H1 (cell line): ENCODE measurements at regions not wholly inside any gene's neighbourhood (a gene's known extent, or its start where the extent isn't known, plus 50 kb on each side); places are given as distances from the start of the nearest gene placed in this dataset.

ENCODE experiments used
- CTCF ChIA-PET: fragments of 300-600 bp; sonication (Branson Sonifier 250); formaldehyde crosslinking; loops from one replicate; lab custom pipeline; 2021; ENCODE audit not compliant: partially characterized antibody; lab: Charles Lee
- POLR2A ChIA-PET: fragments of 300-600 bp; sonication (Branson Sonifier 250); formaldehyde crosslinking; loops from one replicate; lab custom pipeline; 2021; ENCODE audit warnings: inconsistent platforms; ENCODE audit not compliant: partially characterized antibody; lab: Charles Lee
- DNase-seq, 2 experiments: peaks; one replicate each; pipeline versions ENCODE4 v3.0.0 to v3.0.0-alpha.2; 2010 to 2022; ENCODE audit warnings: low spot score in 2 of 2, low read depth in 1 of 2, mixed read lengths in 1 of 2
- FAIRE-seq: peaks from 2 replicates; lab custom pipeline; 2011; peaks lifted over from hg19 to GRCh38; lab: Jason Lieb, UNC
- H2AFZ ChIP-seq: 2 replicates; pipeline ENCODE4 v1.8.1; 2012; ENCODE audit warnings: low read length, inconsistent platforms
- H2AK5ac ChIP-seq: 2 replicates; pipeline ENCODE4 v1.6.1; 2013; ENCODE audit warnings: low read depth, low read length
- H2BK120ac ChIP-seq: replicated peaks from 2 replicates; pipeline ENCODE3; 2013; ENCODE audit warnings: low read depth, low read length, inconsistent platforms
- H2BK12ac ChIP-seq: 2 replicates; pipeline ENCODE4 v1.6.1; 2013; ENCODE audit warnings: low read depth, low read length
- H2BK15ac ChIP-seq: 2 replicates; pipeline ENCODE4 v1.6.1; 2013; ENCODE audit warnings: low read length
- H2BK20ac ChIP-seq: 2 replicates; pipeline ENCODE4 v1.6.1; 2013; ENCODE audit warnings: low read length
- H2BK5ac ChIP-seq: 2 replicates; pipeline ENCODE4 v1.6.1; 2013; ENCODE audit warnings: low read depth, low read length
- H3K14ac ChIP-seq: 2 replicates; pipeline ENCODE4 v1.6.1; 2013; ENCODE audit warnings: inconsistent platforms; ENCODE audit not compliant: insufficient read length
- H3K18ac ChIP-seq: 2 replicates; pipeline ENCODE4 v1.6.1; 2013; ENCODE audit warnings: low read length; ENCODE audit errors: extremely low read depth
- H3K23ac ChIP-seq: 2 replicates; pipeline ENCODE4 v1.6.1; 2013; ENCODE audit warnings: inconsistent platforms; ENCODE audit not compliant: insufficient read length
- H3K23me2 ChIP-seq: 2 replicates; pipeline ENCODE4 v1.6.1; 2013; ENCODE audit warnings: low read depth, low read length
- H3K27ac ChIP-seq: 2 replicates; pipeline ENCODE4 v1.6.1; 2011; ENCODE audit warnings: low read depth, low read length, inconsistent platforms
- H3K27me3 ChIP-seq, 4 experiments: replicated peaks in 1 of 4; 1 replicate in 1 of 4; 2 replicates in 3 of 4; pipeline versions ENCODE4 v1.6.1 to v1.8.1; 2011 to 2013; ENCODE audit warnings: low read length in 3 of 4, mild to moderate bottlenecking in 3 of 4, inconsistent platforms in 2 of 4, mixed read lengths in 2 of 4, moderate library complexity in 1 of 4; ENCODE audit not compliant: control insufficient read depth in 3 of 4, insufficient read depth in 3 of 4; ENCODE audit errors: extremely low read depth in 1 of 4
- H3K36me3 ChIP-seq, 4 experiments: 2 replicates each; pipeline versions ENCODE4 v1.6.1 to v1.8.1; 2011 to 2013; ENCODE audit warnings: mild to moderate bottlenecking in 4 of 4, low read length in 3 of 4, moderate library complexity in 2 of 4, control low read depth in 1 of 4, inconsistent platforms in 1 of 4; ENCODE audit not compliant: insufficient read depth in 4 of 4, control insufficient read depth in 2 of 4
- H3K4ac ChIP-seq: replicated peaks from 2 replicates; pipeline ENCODE3; 2013; ENCODE audit warnings: low read length, low read depth, mixed read lengths, inconsistent platforms; ENCODE audit not compliant: insufficient read length
- H3K4me1 ChIP-seq, 4 experiments: replicated peaks in 1 of 4; 1 replicate in 1 of 4; 2 replicates in 3 of 4; pipeline versions ENCODE4 v1.6.1 to v1.8.1; 2011 to 2013; ENCODE audit warnings: low read length in 3 of 4, inconsistent platforms in 2 of 4, mixed read lengths in 1 of 4; ENCODE audit not compliant: insufficient read depth in 4 of 4, control insufficient read depth in 3 of 4
- H3K4me2 ChIP-seq, 2 experiments: 2 replicates each; pipeline versions ENCODE4 v1.6.1 to v1.8.1; 2011 to 2013; ENCODE audit warnings: low read depth in 2 of 2, low read length in 2 of 2, control low read depth in 1 of 2, inconsistent platforms in 1 of 2, mild to moderate bottlenecking in 1 of 2; ENCODE audit not compliant: insufficient read depth in 1 of 2
- H3K4me3 ChIP-seq, 4 experiments: fragments of 200-600, 300-600 bp in 1 of 4; sonication (generic), shearing (Covaris generic), sonication (Bioruptor Twin) in 1 of 4; 2 replicates each; pipeline versions ENCODE4 v1.5.1 to v1.8.1; 2011 to 2016; ENCODE audit warnings: low read length in 4 of 4, low read depth in 3 of 4, control low read depth in 2 of 4, inconsistent platforms in 2 of 4, mild to moderate bottlenecking in 2 of 4, mixed read lengths in 1 of 4, moderate library complexity in 1 of 4; ENCODE audit not compliant: insufficient read depth in 2 of 4; ENCODE audit errors: extremely low read depth in 1 of 4
- H3K56ac ChIP-seq: replicated peaks from 2 replicates; pipeline ENCODE3; 2013; ENCODE audit warnings: low read depth, mild to moderate bottlenecking, mixed read lengths, low read length, inconsistent platforms; ENCODE audit not compliant: insufficient read length
- H3K79me1 ChIP-seq: 2 replicates; pipeline ENCODE4 v1.6.1; 2013; ENCODE audit warnings: low read depth, low read length, control low read depth
- H3K79me2 ChIP-seq, 2 experiments: 2 replicates each; pipeline versions ENCODE4 v1.6.1 to v1.8.1; 2012 to 2013; ENCODE audit warnings: low read length in 2 of 2, mild to moderate bottlenecking in 2 of 2, inconsistent platforms in 1 of 2; ENCODE audit not compliant: insufficient read depth in 2 of 2, control insufficient read depth in 1 of 2
- H3K9ac ChIP-seq, 4 experiments: replicated peaks in 1 of 4; 1 replicate in 1 of 4; 2 replicates in 3 of 4; pipeline versions ENCODE4 v1.6.1 to v1.8.1; 2011 to 2013; ENCODE audit warnings: low read depth in 3 of 4, low read length in 3 of 4, control low read depth in 2 of 4, mild to moderate bottlenecking in 2 of 4, moderate library complexity in 2 of 4, inconsistent platforms in 1 of 4; ENCODE audit errors: extremely low read depth in 1 of 4
- H3K9me3 ChIP-seq, 2 experiments: 2 replicates each; pipeline versions ENCODE4 v1.6.1 to v1.8.1; 2012 to 2013; ENCODE audit warnings: mild to moderate bottlenecking in 2 of 2, moderate library complexity in 2 of 2, control low read depth in 1 of 2, inconsistent platforms in 1 of 2, low read depth in 1 of 2, low read length in 1 of 2, mixed read lengths in 1 of 2; ENCODE audit not compliant: insufficient read depth in 2 of 2
- H4K20me1 ChIP-seq, 2 experiments: replicated peaks in 1 of 2; 2 replicates each; pipeline versions ENCODE3 to v1.8.1; 2011 to 2013; ENCODE audit warnings: inconsistent platforms in 2 of 2, low read length in 2 of 2, mild to moderate bottlenecking in 1 of 2; ENCODE audit not compliant: insufficient read depth in 2 of 2, control insufficient read depth in 1 of 2
- H4K5ac ChIP-seq: 2 replicates; pipeline ENCODE4 v1.6.1; 2013; ENCODE audit warnings: low read length, low read depth, mixed read lengths, inconsistent platforms; ENCODE audit not compliant: insufficient read length
- H4K8ac ChIP-seq: 2 replicates; pipeline ENCODE4 v1.8.0; 2013; ENCODE audit warnings: mild to moderate bottlenecking, moderate library complexity, low read length, inconsistent platforms; ENCODE audit not compliant: insufficient read depth; ENCODE audit errors: extremely low read depth
- H4K91ac ChIP-seq: replicated peaks from 2 replicates; pipeline ENCODE3; 2013; ENCODE audit warnings: low read length, mixed read lengths, inconsistent platforms; ENCODE audit not compliant: insufficient read length
- BACH1 ChIP-seq: IDR thresholded peaks from 2 replicates; pipeline ENCODE4 v1.6.1; 2012; ENCODE audit warnings: low read length, improper control_type of control experiment
- CHD2 ChIP-seq: IDR thresholded peaks from 2 replicates; pipeline ENCODE4 v1.6.1; 2012; ENCODE audit warnings: low read length, improper control_type of control experiment
- CREB1 ChIP-seq: IDR thresholded peaks from 2 replicates; pipeline ENCODE4 v1.6.1; 2012; ENCODE audit warnings: inconsistent platforms
- GTF2F1 ChIP-seq: IDR thresholded peaks from 2 replicates; pipeline ENCODE4 v1.6.1; 2012; ENCODE audit warnings: low read depth, low read length, improper control_type of control experiment, borderline replicate concordance
- HDAC6 ChIP-seq: IDR thresholded peaks from one replicate; pipeline ENCODE4 v1.7.1; 2012; ENCODE audit warnings: low read depth, mild to moderate bottlenecking, inconsistent platforms, low read length, moderate library complexity
- SAP30 ChIP-seq: fragments of 300-600 bp; sonication (generic); IDR thresholded peaks from 2 replicates; pipeline ENCODE4 v1.7.1; 2012; ENCODE audit warnings: low read length, moderate library complexity, mild to moderate bottlenecking, inconsistent platforms; ENCODE audit not compliant: insufficient read depth, insufficient replicate concordance
- SIN3A ChIP-seq, 2 experiments: IDR thresholded peaks in 1 of 2; conservative IDR thresholded peaks in 1 of 2; 2 replicates each; pipeline ENCODE4 v1.6.1; 2011 to 2012; ENCODE audit warnings: low read length in 2 of 2, improper control_type of control experiment in 1 of 2, low read depth in 1 of 2, mild to moderate bottlenecking in 1 of 2
- SUZ12 ChIP-seq: fragments of 200-600 bp; sonication (generic); IDR thresholded peaks from 2 replicates; pipeline ENCODE4 v1.6.1; 2012; ENCODE audit warnings: mild to moderate bottlenecking, inconsistent platforms, low read length, moderate library complexity, mixed read lengths
- TEAD4 ChIP-seq: IDR thresholded peaks from 2 replicates; pipeline ENCODE4 v1.6.1; 2012; ENCODE audit warnings: low read depth, low read length, inconsistent platforms, mixed read lengths
- ZNF274 ChIP-seq: IDR thresholded peaks from 2 replicates; pipeline ENCODE4 v1.7.0; 2012; ENCODE audit warnings: low read length, borderline replicate concordance; ENCODE audit errors: extremely low read depth
- WGBS, 2 experiments: shearing (Covaris generic) in 1 of 2; methylation state at CpG; one replicate each; pipeline versions ENCODE4 v1.1.6 to v1.1.7; 2013 to 2015; ENCODE audit warnings: low lambda C conversion rate in 2 of 2, mixed read lengths in 2 of 2, inconsistent platforms in 1 of 2, low coverage in 1 of 2, missing lambda C conversion rate in 1 of 2; ENCODE audit not compliant: insufficient replicate concordance in 2 of 2, insufficient coverage in 1 of 2, insufficient read length in 1 of 2; ENCODE audit errors: extremely low coverage in 1 of 2, missing lambda C conversion rate in 1 of 2; 5-methylcytosine and 5-hydroxymethylcytosine counted together
- TF ChIP-seq, protein P1 (sequence below): IDR thresholded peaks from 2 replicates; pipeline ENCODE4 v1.6.1; 2011; ENCODE audit warnings: low read depth, mild to moderate bottlenecking, low read length; ENCODE audit not compliant: insufficient read depth
- TF ChIP-seq, protein P2 (sequence below), 3 experiments: IDR thresholded peaks; 1 replicate in 2 of 3; 2 replicates in 1 of 3; pipeline versions ENCODE4 v1.5.1 to v1.6.1; 2011; ENCODE audit warnings: low read length in 3 of 3, mild to moderate bottlenecking in 3 of 3, inconsistent platforms in 2 of 3, low read depth in 1 of 3, moderate library complexity in 1 of 3; ENCODE audit not compliant: insufficient read depth in 1 of 3; ENCODE audit errors: control extremely low read depth in 1 of 3

DNA sequence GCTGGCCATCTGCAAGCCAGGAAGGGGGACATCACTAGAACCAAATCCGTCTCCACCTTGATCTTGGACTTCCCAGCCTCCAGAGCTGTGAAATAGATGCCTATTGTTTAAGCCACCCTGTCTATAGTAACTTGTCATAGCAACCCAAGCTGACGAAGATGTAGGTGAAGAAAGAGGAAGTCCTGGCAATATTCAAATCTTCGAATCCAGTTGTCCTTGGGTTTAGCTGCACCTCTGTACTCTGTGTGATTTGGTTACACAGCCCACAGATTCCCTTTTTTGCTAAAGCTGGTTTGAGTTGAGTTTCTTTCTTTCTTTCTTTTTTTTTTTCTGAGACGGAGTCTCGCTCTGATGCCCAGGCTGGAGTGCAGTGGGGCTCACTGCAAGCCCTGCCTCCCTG is 68.0 kb upstream of the XCR1 start:
- peaks cover 4% of the 10 kb centered on the region in 2 experiments; a peak in 2 of 4 replicates for H3K9me3 ChIP-seq
- WGBS, 2 experiments, result 85% methylated on average over 5 of the region's 5 CpGs; no CpG with 5 or more reads in 1 of the 2 experiments
- TF ChIP-seq SIN3A (conservative IDR thresholded peaks at IDR 0.05 in 1 of 2, IDR thresholded peaks at IDR 0.05 in 1 of 2; ENCODE audit: low read depth in 1 of 2, low read length in 2 of 2), result no peak
- no peak for TF ChIP-seq TEAD4
- no peak for TF ChIP-seq CREB1
- TF ChIP-seq HDAC6, result no peak
- TF ChIP-seq, protein P1, sequence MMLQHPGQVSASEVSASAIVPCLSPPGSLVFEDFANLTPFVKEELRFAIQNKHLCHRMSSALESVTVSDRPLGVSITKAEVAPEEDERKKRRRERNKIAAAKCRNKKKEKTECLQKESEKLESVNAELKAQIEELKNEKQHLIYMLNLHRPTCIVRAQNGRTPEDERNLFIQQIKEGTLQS, result no peak
- no peak for TF ChIP-seq CHD2
- no peak for TF ChIP-seq BACH1
- TF ChIP-seq SAP30, result no peak
- TF ChIP-seq ZNF274, result no peak
- TF ChIP-seq GTF2F1, result no peak
- TF ChIP-seq, protein P2, sequence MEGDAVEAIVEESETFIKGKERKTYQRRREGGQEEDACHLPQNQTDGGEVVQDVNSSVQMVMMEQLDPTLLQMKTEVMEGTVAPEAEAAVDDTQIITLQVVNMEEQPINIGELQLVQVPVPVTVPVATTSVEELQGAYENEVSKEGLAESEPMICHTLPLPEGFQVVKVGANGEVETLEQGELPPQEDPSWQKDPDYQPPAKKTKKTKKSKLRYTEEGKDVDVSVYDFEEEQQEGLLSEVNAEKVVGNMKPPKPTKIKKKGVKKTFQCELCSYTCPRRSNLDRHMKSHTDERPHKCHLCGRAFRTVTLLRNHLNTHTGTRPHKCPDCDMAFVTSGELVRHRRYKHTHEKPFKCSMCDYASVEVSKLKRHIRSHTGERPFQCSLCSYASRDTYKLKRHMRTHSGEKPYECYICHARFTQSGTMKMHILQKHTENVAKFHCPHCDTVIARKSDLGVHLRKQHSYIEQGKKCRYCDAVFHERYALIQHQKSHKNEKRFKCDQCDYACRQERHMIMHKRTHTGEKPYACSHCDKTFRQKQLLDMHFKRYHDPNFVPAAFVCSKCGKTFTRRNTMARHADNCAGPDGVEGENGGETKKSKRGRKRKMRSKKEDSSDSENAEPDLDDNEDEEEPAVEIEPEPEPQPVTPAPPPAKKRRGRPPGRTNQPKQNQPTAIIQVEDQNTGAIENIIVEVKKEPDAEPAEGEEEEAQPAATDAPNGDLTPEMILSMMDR (IDR thresholded peaks at IDR 0.05; ENCODE audit: control extremely low read depth in 1 of 3, insufficient read depth in 1 of 3, low read depth in 1 of 3, low read length in 3 of 3), result no peak
- TF ChIP-seq SUZ12, result no peak

More for the DNA sequence above, 68.0 kb upstream of the XCR1 start:
- Histone ChIP-seq H2BK120ac (no peak overlapping the region), H3K23me2 (no peaks in the 10 kb centered on the region), H3K23ac (no peak overlapping the region), H2AFZ (no peak overlapping the region), H2BK15ac (no peak overlapping the region), H4K91ac (no peak overlapping the region), H2BK12ac (no peak overlapping the region), H3K27ac (no peak overlapping the region), H3K18ac (no peak overlapping the region), H3K4ac (no peak overlapping the region), H3K4me3 (no peak overlapping the region), H3K9ac (no peak overlapping the region), H3K79me2 (no peaks in the 10 kb centered on the region), H3K14ac (no peak overlapping the region), H3K79me1 (no peaks in the 10 kb centered on the region), H3K56ac (no peak overlapping the region), H4K20me1 (no peaks in the 10 kb centered on the region), H3K27me3 (no peaks in the 10 kb centered on the region; a peak in 1 of 7 replicates), H2AK5ac (no peak overlapping the region), H4K5ac (no peak overlapping the region), H3K4me2 (no peak overlapping the region), H2BK5ac (no peak overlapping the region), H2BK20ac (no peak overlapping the region), H4K8ac (no peak overlapping the region), H3K4me1 (no peaks in the 10 kb centered on the region), H3K36me3 (no peaks in the 10 kb centered on the region)
- ChIA-PET POLR2A (no interaction called here), CTCF (interaction anchor here (1.3 to 1.5 kb wide), 2 partner anchors 16 to 283 kb away, joined by 3 to 7 read pairs; no protein-coding TSS in a partner anchor)
- DNase-seq (no peak), FAIRE-seq (no peak)
